Liver (tissue), 7 donors: ENCODE measurements at regions not wholly inside any gene's neighbourhood (a gene's known extent, or its start where the extent isn't known, plus 50 kb on each side); places are given as distances from the start of the nearest gene placed in this dataset.

Experiments used
- DNase-seq: peaks from one replicate; pipeline ENCODE4 v3.0.0-alpha.2; 2017; ENCODE audit warnings: low spot score
- H3K27ac ChIP-seq, 2 donors: one replicate each; pipeline ENCODE4 v1.7.0; 2013; ENCODE audit warnings: inconsistent platforms in 2 of 2, low read length in 2 of 2, control low read depth in 1 of 2, low read depth in 1 of 2, mild to moderate bottlenecking in 1 of 2
- H3K27me3 ChIP-seq, 4 donors: one replicate each; pipeline versions ENCODE4 v1.6.1 to v1.7.0; 2013; ENCODE audit warnings: low read length in 3 of 4, inconsistent platforms in 1 of 4, mild to moderate bottlenecking in 1 of 4, moderate library complexity in 1 of 4; ENCODE audit not compliant: control insufficient read depth in 4 of 4, insufficient read depth in 4 of 4
- H3K36me3 ChIP-seq, 4 donors: one replicate each; pipeline versions ENCODE4 v1.6.1 to v1.7.0; 2013; ENCODE audit warnings: low read length in 3 of 4, mild to moderate bottlenecking in 3 of 4, low read depth in 1 of 4, moderate library complexity in 1 of 4; ENCODE audit not compliant: control insufficient read depth in 4 of 4, insufficient read depth in 3 of 4
- H3K4me1 ChIP-seq, 4 donors: one replicate each; pipeline versions ENCODE4 v1.6.1 to v1.7.0; 2013; ENCODE audit warnings: low read length in 3 of 4, mild to moderate bottlenecking in 3 of 4, moderate library complexity in 1 of 4; ENCODE audit not compliant: control insufficient read depth in 4 of 4, insufficient read depth in 4 of 4
- H3K4me3 ChIP-seq, 3 donors: one replicate each; pipeline versions ENCODE4 v1.6.1 to v1.7.0; 2013; ENCODE audit warnings: low read length in 3 of 3, control low read depth in 1 of 3, low read depth in 1 of 3, mild to moderate bottlenecking in 1 of 3
- H3K9ac ChIP-seq, 2 donors: one replicate each; pipeline ENCODE4 v1.7.0; 2013; ENCODE audit warnings: low read length in 2 of 2, mild to moderate bottlenecking in 2 of 2, moderate library complexity in 2 of 2, control low read depth in 1 of 2, low read depth in 1 of 2
- H3K9me3 ChIP-seq, 4 donors: one replicate each; pipeline versions ENCODE4 v1.6.1 to v1.7.0; 2013; ENCODE audit warnings: low read length in 3 of 4; ENCODE audit not compliant: control insufficient read depth in 4 of 4
- FOXA2 ChIP-seq: IDR thresholded peaks from 2 replicates; pipeline ENCODE4 v1.6.1; 2016; ENCODE audit warnings: antibody characterized with exemption
- GABPA ChIP-seq, 2 donors: IDR thresholded peaks in 1 of 2; conservative IDR thresholded peaks in 1 of 2; 2 replicates each; pipeline ENCODE4 v1.6.1; 2016; ENCODE audit warnings: antibody characterized with exemption in 2 of 2, mild to moderate bottlenecking in 1 of 2, moderate library complexity in 1 of 2
- HNF4A ChIP-seq, 2 donors: conservative IDR thresholded peaks; 2 replicates each; pipeline ENCODE4 v1.6.1; 2016; ENCODE audit warnings: antibody characterized with exemption in 2 of 2, mild to moderate bottlenecking in 2 of 2
- HNF4G ChIP-seq: IDR thresholded peaks from 2 replicates; pipeline ENCODE4 v1.6.1; 2016; ENCODE audit warnings: antibody characterized with exemption
- NR2F2 ChIP-seq: IDR thresholded peaks from 2 replicates; pipeline ENCODE4 v1.6.1; 2016; ENCODE audit warnings: antibody characterized with exemption
- REST ChIP-seq: IDR thresholded peaks from 2 replicates; pipeline ENCODE4 v1.6.1; 2016; ENCODE audit warnings: antibody characterized with exemption, mild to moderate bottlenecking
- RXRA ChIP-seq, 2 donors: IDR thresholded peaks; 2 replicates each; pipeline ENCODE4 v1.6.1; 2017 to 2018; ENCODE audit warnings: antibody characterized with exemption in 2 of 2, mild to moderate bottlenecking in 1 of 2
- ZBTB33 ChIP-seq: IDR thresholded peaks from 2 replicates; pipeline ENCODE4 v1.6.1; 2016; ENCODE audit warnings: antibody characterized with exemption
- WGBS: extraction: QIAGEN DNeasy Blood & Tissue Kit; methylation state at CpG from one replicate; pipeline ENCODE4 v1.1.7; 2013; 5-methylcytosine and 5-hydroxymethylcytosine counted together
- TF ChIP-seq, protein P1 (sequence below): IDR thresholded peaks from 2 replicates; pipeline ENCODE4 v1.6.1; 2016; ENCODE audit warnings: antibody characterized with exemption
- donor health status: healthy.
- donor health status: healthy.
- donor health status: healthy.
- donor health status: healthy.

DNA sequence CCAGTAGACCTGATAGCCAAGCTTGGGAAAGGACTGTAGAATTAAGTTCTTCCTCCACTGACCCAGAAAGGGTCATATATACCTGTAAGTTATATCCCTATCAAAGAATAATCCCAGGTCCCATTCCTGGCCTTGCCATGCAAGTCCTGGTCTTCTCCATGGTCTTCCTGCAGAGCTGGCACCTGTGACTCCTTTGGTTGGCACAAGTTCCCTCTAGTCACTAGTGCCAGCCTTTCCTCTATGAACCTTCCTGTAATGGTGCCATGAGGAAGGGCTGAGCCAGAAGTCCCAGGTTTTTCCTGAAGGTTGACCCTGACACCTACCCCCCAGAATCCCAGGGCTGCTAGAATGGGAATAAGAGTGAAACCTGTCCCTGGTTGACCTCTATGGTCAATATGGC is 54.1 kb upstream of the UNC5B start:
- no peak overlapping the region for H3K27ac ChIP-seq
- no peaks in the 10 kb centered on the region for H3K9me3 ChIP-seq
- no peak overlapping the region for H3K9ac ChIP-seq
- TF ChIP-seq ZBTB33 (no peak), REST (no peak), RXRA (IDR thresholded peaks at IDR 0.05) (no peak)
- TF ChIP-seq, protein P1, sequence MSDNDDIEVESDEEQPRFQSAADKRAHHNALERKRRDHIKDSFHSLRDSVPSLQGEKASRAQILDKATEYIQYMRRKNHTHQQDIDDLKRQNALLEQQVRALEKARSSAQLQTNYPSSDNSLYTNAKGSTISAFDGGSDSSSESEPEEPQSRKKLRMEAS = no peak
- no peaks in the 10 kb centered on the region for H3K27me3 ChIP-seq
- H3K36me3 ChIP-seq = no peaks in the 10 kb centered on the region
- H3K4me3 ChIP-seq = no peak overlapping the region
- no peak for DNase-seq
- H3K4me1 ChIP-seq = no peaks in the 10 kb centered on the region

- Histone ChIP-seq H3K4me1 (no peaks in the 10 kb centered on the region), H3K36me3 (no peaks in the 10 kb centered on the region), H3K4me3 (no peak overlapping the region), H3K27ac (no peak overlapping the region), H3K27me3 (no peaks in the 10 kb centered on the region), H3K9me3 (no peaks in the 10 kb centered on the region), H3K9ac (no peak overlapping the region)
- DNase-seq = no peak
- 95% methylated on average over 2 of the region's 2 CpGs for WGBS
- TF ChIP-seq FOXA2 (no peak), REST (no peak), HNF4G (no peak), GABPA (IDR thresholded peaks at IDR 0.05 in 1 of 2, conservative IDR thresholded peaks at IDR 0.05 in 1 of 2) (no peak), HNF4A (conservative IDR thresholded peaks at IDR 0.05) (no peak), NR2F2 (no peak)
Observed at GRCh38 chr10:71158902-71159301, 53.5 kb upstream of the UNC5B start.
